K562 (cell line): ENCODE measurements at regions not wholly inside any gene's neighbourhood (a gene's known extent, or its start where the extent isn't known, plus 50 kb on each side); places are given as distances from the start of the nearest gene placed in this dataset.

Experiments used
- TF ChIP-seq, protein P1 (sequence below), 2 experiments: fragments of 450-650 bp; IDR thresholded peaks; 2 replicates each; pipeline ENCODE4 v1.6.1; 2016; ENCODE audit warnings: mild to moderate bottlenecking in 2 of 2, borderline replicate concordance in 1 of 2, low read depth in 1 of 2, moderate library complexity in 1 of 2

GRCh38 chr1:108016451-108016920 lies 51.5 kb upstream of the VAV3 start (continued):
- TF ChIP-seq, protein P1, sequence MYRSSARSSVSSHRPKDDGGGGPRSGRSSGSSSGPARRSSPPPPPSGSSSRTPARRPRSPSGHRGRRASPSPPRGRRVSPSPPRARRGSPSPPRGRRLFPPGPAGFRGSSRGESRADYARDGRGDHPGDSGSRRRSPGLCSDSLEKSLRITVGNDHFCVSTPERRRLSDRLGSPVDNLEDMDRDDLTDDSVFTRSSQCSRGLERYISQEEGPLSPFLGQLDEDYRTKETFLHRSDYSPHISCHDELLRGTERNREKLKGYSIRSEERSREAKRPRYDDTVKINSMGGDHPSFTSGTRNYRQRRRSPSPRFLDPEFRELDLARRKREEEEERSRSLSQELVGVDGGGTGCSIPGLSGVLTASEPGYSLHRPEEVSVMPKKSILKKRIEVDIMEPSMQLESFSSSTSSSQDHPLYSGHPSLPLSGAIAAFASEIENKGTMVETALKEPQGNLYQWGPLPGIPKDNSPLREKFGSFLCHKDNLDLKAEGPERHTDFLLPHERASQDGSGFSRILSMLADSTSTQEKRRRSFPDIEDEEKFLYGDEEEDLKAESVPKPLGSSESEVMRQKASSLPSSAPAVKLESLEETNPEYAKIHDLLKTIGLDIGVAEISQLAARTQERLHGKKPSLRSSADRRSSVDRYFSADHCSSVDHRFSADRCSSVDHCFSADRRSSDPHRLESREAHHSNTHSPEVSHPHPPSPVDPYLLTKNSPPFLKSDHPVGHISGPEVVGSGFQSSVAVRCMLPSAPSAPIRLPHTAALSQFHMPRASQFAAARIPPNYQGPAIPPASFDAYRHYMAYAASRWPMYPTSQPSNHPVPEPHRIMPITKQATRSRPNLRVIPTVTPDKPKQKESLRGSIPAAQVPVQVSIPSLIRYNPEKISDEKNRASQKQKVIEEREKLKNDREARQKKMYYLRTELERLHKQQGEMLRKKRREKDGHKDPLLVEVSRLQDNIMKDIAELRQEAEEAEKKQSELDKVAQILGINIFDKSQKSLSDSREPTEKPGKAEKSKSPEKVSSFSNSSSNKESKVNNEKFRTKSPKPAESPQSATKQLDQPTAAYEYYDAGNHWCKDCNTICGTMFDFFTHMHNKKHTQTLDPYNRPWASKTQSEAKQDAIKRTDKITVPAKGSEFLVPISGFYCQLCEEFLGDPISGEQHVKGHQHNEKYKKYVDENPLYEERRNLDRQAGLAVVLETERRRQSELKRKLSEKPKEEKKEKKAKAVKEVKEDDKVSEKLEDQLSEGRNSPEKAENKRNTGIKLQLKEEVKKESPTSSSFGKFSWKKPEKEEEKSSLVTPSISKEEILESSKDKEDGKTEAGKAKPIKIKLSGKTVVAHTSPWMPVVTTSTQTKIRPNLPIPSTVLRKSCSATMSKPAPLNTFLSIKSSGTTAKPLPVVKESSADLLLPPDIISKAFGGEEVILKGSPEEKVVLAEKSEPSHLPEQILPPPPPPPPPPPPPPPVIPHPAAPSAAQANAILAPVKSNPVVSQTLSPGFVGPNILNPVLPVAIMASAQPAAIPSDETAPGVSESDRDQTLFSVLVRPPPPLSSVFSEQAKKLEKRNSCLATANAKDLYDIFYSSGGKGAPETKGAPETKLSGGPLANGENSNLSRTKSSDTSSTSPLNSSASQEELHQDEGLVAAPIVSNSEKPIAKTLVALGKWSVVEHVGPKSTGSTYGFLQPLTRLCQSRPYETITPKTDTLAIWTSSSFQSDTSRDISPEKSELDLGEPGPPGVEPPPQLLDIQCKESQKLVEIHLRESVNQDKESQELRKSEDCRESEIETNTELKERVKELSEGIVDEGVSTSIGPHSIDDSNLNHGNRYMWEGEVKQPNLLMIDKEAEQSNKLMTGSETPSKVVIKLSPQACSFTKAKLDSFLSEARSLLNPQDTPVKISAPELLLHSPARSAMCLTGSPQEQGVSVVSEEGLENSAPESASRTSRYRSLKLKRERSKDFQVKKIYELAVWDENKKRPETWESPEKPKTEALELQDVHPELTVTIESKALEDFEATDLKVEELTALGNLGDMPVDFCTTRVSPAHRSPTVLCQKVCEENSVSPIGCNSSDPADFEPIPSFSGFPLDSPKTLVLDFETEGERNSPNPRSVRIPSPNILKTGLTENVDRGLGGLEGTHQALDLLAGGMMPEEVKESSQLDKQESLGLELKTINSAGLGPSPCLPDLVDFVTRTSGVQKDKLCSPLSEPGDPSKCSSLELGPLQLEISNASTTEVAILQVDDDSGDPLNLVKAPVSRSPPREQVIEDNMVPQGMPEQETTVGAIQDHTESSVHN (IDR thresholded peaks at IDR 0.05; ENCODE audit: borderline replicate concordance in 1 of 2, low read depth in 1 of 2): peak in 1 of 2 experiments; percentile 93; a peak in 2 of 4 replicates
